ENCODE measurements at regions not wholly inside any gene's neighbourhood (a gene's known extent, or its start where the extent isn't known, plus 50 kb on each side); places are given as distances from the start of the nearest gene placed in this dataset.

DNA sequence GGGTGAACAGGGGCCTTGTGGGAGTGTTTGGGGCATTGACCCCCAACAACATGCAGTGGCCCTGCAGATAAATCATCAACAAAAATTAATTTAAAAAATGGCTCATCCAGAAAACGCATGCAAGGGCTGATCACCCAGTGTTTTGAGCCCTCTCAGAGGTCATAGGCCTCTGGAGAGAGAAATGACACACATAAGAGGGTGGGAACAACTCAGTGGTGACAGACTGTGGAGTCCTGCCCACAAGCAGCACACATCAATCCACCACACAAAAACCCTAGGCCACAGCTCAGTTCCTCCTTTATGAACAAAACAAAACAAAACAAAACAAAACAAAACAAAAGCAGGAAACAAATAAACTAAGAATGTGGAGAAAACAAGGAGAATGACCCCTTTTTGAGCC, 351.7 kb upstream of the SPHKAP start:
- Mint-ChIP-seq H3K9me3 (peaks cover 9 to 33% (median 12%) of the 10 kb centered on the region in 7 donors), H3K4me3 (no peak overlapping the region), H3K27me3 (ENCODE audit: low read depth in 3 of 3) (no peaks in the 10 kb centered on the region), H3K4me1 (no peaks in the 10 kb centered on the region), H3K27ac (no peak overlapping the region), H3K36me3 (no peaks in the 10 kb centered on the region)
- Histone ChIP-seq H3K4me2 (replicated peaks; ENCODE audit: extremely low read depth, low read length, poor library complexity, severe bottlenecking) (no peak overlapping the region), H2AFZ (ENCODE audit: insufficient read depth, low read depth, low read length, poor library complexity, severe bottlenecking) (no peak overlapping the region), H3K27ac (ENCODE audit: low read depth in 1 of 2, low read length in 2 of 2) (no peak overlapping the region), H3K79me2 (ENCODE audit: insufficient read depth, low read length) (no peaks in the 10 kb centered on the region), H3K4me3 (replicated peaks in 1 of 3; ENCODE audit: low read depth in 2 of 3, low read length in 3 of 3) (no peak overlapping the region), H3K36me3 (replicated peaks in 1 of 2; ENCODE audit: control insufficient read depth in 1 of 2, insufficient read depth in 2 of 2, low read length in 2 of 2) (no peaks in the 10 kb centered on the region), H4K20me1 (ENCODE audit: insufficient read depth, low read length) (no peaks in the 10 kb centered on the region), H3K9ac (ENCODE audit: insufficient read depth, low read length, poor library complexity, severe bottlenecking) (no peak overlapping the region), H3K9me3 (replicated peaks in 1 of 2; ENCODE audit: control insufficient read depth in 1 of 2, insufficient read depth in 1 of 2, low read length in 2 of 2) (peaks cover 8 to 15% of the 10 kb centered on the region in 2 donors), H3K4me1 (ENCODE audit: control insufficient read depth in 1 of 2, insufficient read depth in 2 of 2, low read length in 2 of 2) (no peaks in the 10 kb centered on the region), H3K27me3 (ENCODE audit: control insufficient read depth in 2 of 2, insufficient read depth in 2 of 2, low read length in 2 of 2) (no peaks in the 10 kb centered on the region)
- no peak for DNase-seq
- no CpG with 5 or more reads among the region's 1 CpG for WGBS (ENCODE audit: insufficient coverage)
- TF ChIP-seq, protein P1, sequence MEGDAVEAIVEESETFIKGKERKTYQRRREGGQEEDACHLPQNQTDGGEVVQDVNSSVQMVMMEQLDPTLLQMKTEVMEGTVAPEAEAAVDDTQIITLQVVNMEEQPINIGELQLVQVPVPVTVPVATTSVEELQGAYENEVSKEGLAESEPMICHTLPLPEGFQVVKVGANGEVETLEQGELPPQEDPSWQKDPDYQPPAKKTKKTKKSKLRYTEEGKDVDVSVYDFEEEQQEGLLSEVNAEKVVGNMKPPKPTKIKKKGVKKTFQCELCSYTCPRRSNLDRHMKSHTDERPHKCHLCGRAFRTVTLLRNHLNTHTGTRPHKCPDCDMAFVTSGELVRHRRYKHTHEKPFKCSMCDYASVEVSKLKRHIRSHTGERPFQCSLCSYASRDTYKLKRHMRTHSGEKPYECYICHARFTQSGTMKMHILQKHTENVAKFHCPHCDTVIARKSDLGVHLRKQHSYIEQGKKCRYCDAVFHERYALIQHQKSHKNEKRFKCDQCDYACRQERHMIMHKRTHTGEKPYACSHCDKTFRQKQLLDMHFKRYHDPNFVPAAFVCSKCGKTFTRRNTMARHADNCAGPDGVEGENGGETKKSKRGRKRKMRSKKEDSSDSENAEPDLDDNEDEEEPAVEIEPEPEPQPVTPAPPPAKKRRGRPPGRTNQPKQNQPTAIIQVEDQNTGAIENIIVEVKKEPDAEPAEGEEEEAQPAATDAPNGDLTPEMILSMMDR (IDR thresholded peaks at IDR 0.05), result no peak
- intact Hi-C loops (cut with micrococcal nuclease), result no loop called here

DNA sequence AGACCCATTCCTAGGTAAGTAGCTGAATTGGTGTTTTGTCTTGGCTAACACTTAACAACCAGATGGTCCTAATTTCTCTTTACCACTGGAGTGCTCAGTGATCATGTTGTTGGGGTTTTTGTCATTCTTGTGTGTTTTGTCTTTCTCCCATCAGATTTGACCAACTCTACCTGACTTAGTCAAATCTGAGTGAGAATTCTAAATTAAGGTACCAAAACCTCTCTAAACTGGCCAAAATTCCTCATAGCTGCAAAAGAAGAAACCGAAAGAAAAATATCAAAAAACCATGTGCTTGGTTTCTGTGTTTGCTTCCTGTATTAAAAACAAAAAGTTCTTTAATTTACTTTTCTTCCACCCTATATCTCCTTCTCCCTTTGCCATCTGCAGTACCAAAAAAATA, 350.7 kb upstream of the SPHKAP start:
- WGBS (ENCODE audit: insufficient coverage), result no CpG with 5 or more reads among the region's 1 CpG
- Mint-ChIP-seq H3K36me3 (no peaks in the 10 kb centered on the region), H3K4me1 (no peaks in the 10 kb centered on the region), H3K27ac (no peak overlapping the region), H3K9me3 (peaks cover 7 to 33% (median 12%) of the 10 kb centered on the region in 7 donors), H3K4me3 (no peak overlapping the region), H3K27me3 (ENCODE audit: low read depth in 3 of 3) (no peaks in the 10 kb centered on the region)
- Histone ChIP-seq H3K27ac (ENCODE audit: low read depth in 1 of 2, low read length in 2 of 2) (no peak overlapping the region), H2AFZ (ENCODE audit: insufficient read depth, low read depth, low read length, poor library complexity, severe bottlenecking) (no peak overlapping the region), H3K36me3 (replicated peaks in 1 of 2; ENCODE audit: control insufficient read depth in 1 of 2, insufficient read depth in 2 of 2, low read length in 2 of 2) (no peaks in the 10 kb centered on the region), H3K4me2 (replicated peaks; ENCODE audit: extremely low read depth, low read length, poor library complexity, severe bottlenecking) (no peak overlapping the region), H3K4me3 (replicated peaks in 1 of 3; ENCODE audit: low read depth in 2 of 3, low read length in 3 of 3) (no peak overlapping the region), H3K79me2 (ENCODE audit: insufficient read depth, low read length) (no peaks in the 10 kb centered on the region), H4K20me1 (ENCODE audit: insufficient read depth, low read length) (no peaks in the 10 kb centered on the region), H3K4me1 (ENCODE audit: control insufficient read depth in 1 of 2, insufficient read depth in 2 of 2, low read length in 2 of 2) (no peaks in the 10 kb centered on the region), H3K27me3 (ENCODE audit: control insufficient read depth in 2 of 2, insufficient read depth in 2 of 2, low read length in 2 of 2) (no peaks in the 10 kb centered on the region), H3K9ac (ENCODE audit: insufficient read depth, low read length, poor library complexity, severe bottlenecking) (no peak overlapping the region), H3K9me3 (replicated peaks in 1 of 2; ENCODE audit: control insufficient read depth in 1 of 2, insufficient read depth in 1 of 2, low read length in 2 of 2) (peaks cover 8 to 12% of the 10 kb centered on the region in 2 donors)
- no peak for DNase-seq
- intact Hi-C loops (cut with micrococcal nuclease), result no loop called here
- TF ChIP-seq, protein P1 (IDR thresholded peaks at IDR 0.05), result no peak

Measured in CD14-positive monocyte (primary cell).